ENCODE measurements at regions not wholly inside any gene's neighbourhood (a gene's known extent, or its start where the extent isn't known, plus 50 kb on each side); places are given as distances from the start of the nearest gene placed in this dataset.
"Not testable (repeated sequence)": the region's sequence is repeated elsewhere in the genome, so short reads cannot be mapped to it uniquely, and the experiment has no call there.

DNA sequence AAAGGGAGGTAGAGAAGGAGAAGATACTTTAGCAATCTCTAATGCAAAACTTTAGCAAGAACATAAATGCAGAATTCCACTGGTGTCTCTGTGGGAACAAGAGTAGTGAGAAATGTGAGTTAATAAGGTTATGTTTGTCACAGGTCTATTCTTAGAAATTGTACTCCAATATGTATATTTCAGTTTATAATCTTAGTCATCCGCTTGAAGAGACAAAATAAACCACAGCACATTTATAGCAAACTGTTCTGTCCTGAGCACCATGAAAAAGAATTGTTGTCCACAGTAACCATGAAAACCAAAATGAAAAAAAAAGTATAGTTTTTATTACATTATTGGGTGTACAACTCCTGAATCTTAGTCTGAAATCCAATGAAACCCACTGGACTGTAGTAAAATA lies 93.6 kb upstream of the TSLP start:
- Histone ChIP-seq H3K4me1 (ENCODE audit: insufficient read depth, low read length, severe bottlenecking) (no peaks in the 10 kb centered on the region), H3K79me2 (ENCODE audit: insufficient read depth, low read length) (no peaks in the 10 kb centered on the region), H3K9ac (ENCODE audit: low read length) (no peak overlapping the region), H3K27me3 (ENCODE audit: insufficient read depth, low read length) (no peaks in the 10 kb centered on the region), H3K27ac (ENCODE audit: low read depth, low read length, poor library complexity, severe bottlenecking) (no peak overlapping the region), H2AFZ (ENCODE audit: low read length) (no peak overlapping the region), H3K36me3 (ENCODE audit: insufficient read depth, low read length) (no peaks in the 10 kb centered on the region), H3K4me2 (ENCODE audit: low read length) (no peak overlapping the region), H3K4me3 (ENCODE audit: low read depth, low read length, poor library complexity, severe bottlenecking) (no peak overlapping the region), H3K9me2 (ENCODE audit: low read depth, low read length) (no peaks in the 10 kb centered on the region), H4K20me1 (ENCODE audit: insufficient read depth, low read length) (no peaks in the 10 kb centered on the region), H3F3A (ENCODE audit: insufficient read depth, low read length) (no peaks in the 10 kb centered on the region), H3K9me3 (ENCODE audit: low read length) (no peaks in the 10 kb centered on the region)
- TF ChIP-seq, protein P1, sequence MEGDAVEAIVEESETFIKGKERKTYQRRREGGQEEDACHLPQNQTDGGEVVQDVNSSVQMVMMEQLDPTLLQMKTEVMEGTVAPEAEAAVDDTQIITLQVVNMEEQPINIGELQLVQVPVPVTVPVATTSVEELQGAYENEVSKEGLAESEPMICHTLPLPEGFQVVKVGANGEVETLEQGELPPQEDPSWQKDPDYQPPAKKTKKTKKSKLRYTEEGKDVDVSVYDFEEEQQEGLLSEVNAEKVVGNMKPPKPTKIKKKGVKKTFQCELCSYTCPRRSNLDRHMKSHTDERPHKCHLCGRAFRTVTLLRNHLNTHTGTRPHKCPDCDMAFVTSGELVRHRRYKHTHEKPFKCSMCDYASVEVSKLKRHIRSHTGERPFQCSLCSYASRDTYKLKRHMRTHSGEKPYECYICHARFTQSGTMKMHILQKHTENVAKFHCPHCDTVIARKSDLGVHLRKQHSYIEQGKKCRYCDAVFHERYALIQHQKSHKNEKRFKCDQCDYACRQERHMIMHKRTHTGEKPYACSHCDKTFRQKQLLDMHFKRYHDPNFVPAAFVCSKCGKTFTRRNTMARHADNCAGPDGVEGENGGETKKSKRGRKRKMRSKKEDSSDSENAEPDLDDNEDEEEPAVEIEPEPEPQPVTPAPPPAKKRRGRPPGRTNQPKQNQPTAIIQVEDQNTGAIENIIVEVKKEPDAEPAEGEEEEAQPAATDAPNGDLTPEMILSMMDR (IDR thresholded peaks at IDR 0.05; ENCODE audit: low read length), result no peak
- no peak for TF ChIP-seq EZH2 (IDR thresholded peaks at IDR 0.05; ENCODE audit: borderline replicate concordance, low read length)

DNA sequence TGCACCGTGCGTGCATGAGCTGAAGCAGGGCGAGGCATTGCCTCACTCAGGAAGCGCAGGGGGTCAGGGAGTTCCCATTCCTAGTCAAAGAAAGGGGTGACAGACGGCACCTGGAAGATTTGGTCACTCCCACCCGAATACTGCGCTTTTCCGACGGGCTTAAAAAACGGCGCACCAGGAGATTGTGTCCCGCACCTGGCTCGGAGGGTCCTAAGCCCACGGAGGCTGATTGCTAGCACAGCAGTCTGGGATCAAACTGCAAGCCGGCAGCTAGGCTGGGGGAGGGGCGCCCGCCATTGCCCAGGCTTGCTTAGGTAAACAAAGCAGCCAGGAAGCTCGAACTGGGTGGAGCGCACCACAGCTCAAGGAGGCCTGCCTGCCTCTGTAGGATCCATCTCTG lies 85.6 kb upstream of the TSLP start:
- H3K27ac ChIP-seq (ENCODE audit: low read depth, low read length, poor library complexity, severe bottlenecking); H3K4me3 ChIP-seq (ENCODE audit: low read depth, low read length, poor library complexity, severe bottlenecking); H4K20me1 ChIP-seq (ENCODE audit: insufficient read depth, low read length); H3K9ac ChIP-seq (ENCODE audit: low read length); H3K4me1 ChIP-seq (ENCODE audit: insufficient read depth, low read length, severe bottlenecking); H3K79me2 ChIP-seq (ENCODE audit: insufficient read depth, low read length); H3K27me3 ChIP-seq (ENCODE audit: insufficient read depth, low read length); H3K9me2 ChIP-seq (ENCODE audit: low read depth, low read length); H3K36me3 ChIP-seq (ENCODE audit: insufficient read depth, low read length); H3F3A ChIP-seq (ENCODE audit: insufficient read depth, low read length); H2AFZ ChIP-seq (ENCODE audit: low read length); H3K4me2 ChIP-seq (ENCODE audit: low read length); H3K9me3 ChIP-seq (ENCODE audit: low read length): not testable (repeated sequence)

DNA sequence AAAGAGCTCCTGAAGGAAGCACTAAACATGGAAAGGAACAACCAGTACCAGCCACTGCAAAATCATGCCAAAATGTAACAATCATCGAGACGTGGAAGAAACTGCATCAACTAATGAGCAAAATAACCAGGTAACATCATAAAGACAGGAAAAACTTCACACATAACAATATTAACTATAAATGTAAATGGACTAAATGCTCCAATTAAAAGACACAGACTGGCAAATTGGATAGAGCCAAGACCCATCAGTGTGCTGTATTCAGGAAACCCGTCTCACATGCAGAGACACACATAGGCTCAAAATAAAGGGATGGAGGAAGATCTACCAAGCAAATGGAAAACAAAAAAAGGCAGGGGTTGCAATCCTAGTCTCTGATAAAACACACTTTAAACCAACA lies 83.9 kb upstream of the TSLP start:
- not testable (repeated sequence) for H3K79me2 ChIP-seq (ENCODE audit: insufficient read depth, low read length); H3K4me1 ChIP-seq (ENCODE audit: insufficient read depth, low read length, severe bottlenecking); H3K9me2 ChIP-seq (ENCODE audit: low read depth, low read length); H3F3A ChIP-seq (ENCODE audit: insufficient read depth, low read length); H3K4me2 ChIP-seq (ENCODE audit: low read length); H3K9ac ChIP-seq (ENCODE audit: low read length); H3K9me3 ChIP-seq (ENCODE audit: low read length); H4K20me1 ChIP-seq (ENCODE audit: insufficient read depth, low read length); H3K4me3 ChIP-seq (ENCODE audit: low read depth, low read length, poor library complexity, severe bottlenecking); H2AFZ ChIP-seq (ENCODE audit: low read length); H3K27ac ChIP-seq (ENCODE audit: low read depth, low read length, poor library complexity, severe bottlenecking); H3K27me3 ChIP-seq (ENCODE audit: insufficient read depth, low read length); H3K36me3 ChIP-seq (ENCODE audit: insufficient read depth, low read length)

DNA sequence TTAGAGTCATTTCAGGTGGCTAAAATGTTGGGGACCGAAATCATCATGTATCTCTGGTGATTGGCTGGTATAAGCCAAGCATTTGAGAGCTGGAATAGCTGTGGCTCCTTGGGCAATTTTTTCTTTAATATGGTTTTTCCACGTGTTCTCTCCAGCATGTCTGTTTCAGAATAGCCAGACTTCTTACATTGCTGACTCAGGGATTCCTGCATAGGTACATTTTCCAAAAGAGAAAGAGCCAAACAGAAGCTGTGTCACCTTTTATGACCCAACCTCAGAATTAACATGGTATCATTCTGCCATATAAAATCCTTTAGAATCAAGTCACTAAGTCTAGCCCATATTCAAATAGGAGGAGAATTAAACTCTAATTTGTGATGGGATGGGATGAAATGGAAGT lies 74.8 kb upstream of the TSLP start:
- Histone ChIP-seq H3K4me3 (ENCODE audit: low read depth, low read length, poor library complexity, severe bottlenecking) (no peak overlapping the region), H3K36me3 (ENCODE audit: insufficient read depth, low read length) (no peaks in the 10 kb centered on the region), H3K9me2 (ENCODE audit: low read depth, low read length) (no peaks in the 10 kb centered on the region), H4K20me1 (ENCODE audit: insufficient read depth, low read length) (no peaks in the 10 kb centered on the region), H3K4me1 (ENCODE audit: insufficient read depth, low read length, severe bottlenecking) (no peaks in the 10 kb centered on the region), H3K79me2 (ENCODE audit: insufficient read depth, low read length) (no peaks in the 10 kb centered on the region), H3K27me3 (ENCODE audit: insufficient read depth, low read length) (no peaks in the 10 kb centered on the region), H3K4me2 (ENCODE audit: low read length) (no peak overlapping the region), H3K9me3 (ENCODE audit: low read length) (no peaks in the 10 kb centered on the region), H3K27ac (ENCODE audit: low read depth, low read length, poor library complexity, severe bottlenecking) (no peak overlapping the region), H3F3A (ENCODE audit: insufficient read depth, low read length) (no peaks in the 10 kb centered on the region), H3K9ac (ENCODE audit: low read length) (no peak overlapping the region), H2AFZ (ENCODE audit: low read length) (no peak overlapping the region)
- no peak for TF ChIP-seq EZH2 (IDR thresholded peaks at IDR 0.05; ENCODE audit: borderline replicate concordance, low read length)
- TF ChIP-seq, protein P1 (IDR thresholded peaks at IDR 0.05; ENCODE audit: low read length), result no peak
